Progenitor cell of endocrine pancreas (in vitro differentiated cells): ENCODE measurements at regions not wholly inside any gene's neighbourhood (a gene's known extent, or its start where the extent isn't known, plus 50 kb on each side); places are given as distances from the start of the nearest gene placed in this dataset.

Source experiments
- DNase-seq: peaks from one replicate; pipeline ENCODE4 v3.0.0; 2021; ENCODE audit warnings: low spot score; ENCODE audit not compliant: unreplicated experiment
- H3K27ac Mint-ChIP-seq: 2 replicates; pipeline ENCODE4 v1.8.0; 2021; ENCODE audit warnings: mild to moderate bottlenecking, moderate library complexity, mixed read lengths
- H3K27me3 Mint-ChIP-seq: 2 replicates; pipeline ENCODE4 v1.8.0; 2021; ENCODE audit warnings: mixed read lengths
- H3K36me3 Mint-ChIP-seq: 2 replicates; pipeline ENCODE4 v1.8.0; 2022; ENCODE audit warnings: mixed read lengths; ENCODE audit not compliant: insufficient read depth
- H3K4me1 Mint-ChIP-seq: 2 replicates; pipeline ENCODE4 v1.8.0; 2021; ENCODE audit warnings: low read depth, mixed read lengths
- H3K4me3 Mint-ChIP-seq: 2 replicates; pipeline ENCODE4 v1.8.0; 2021; ENCODE audit warnings: low read depth, mild to moderate bottlenecking, moderate library complexity, mixed read lengths
- H3K9me3 Mint-ChIP-seq: 2 replicates; pipeline ENCODE4 v1.8.0; 2021; ENCODE audit warnings: low read depth, mixed read lengths
- TF ChIP-seq, protein P1 (sequence below): fragments of 200-600 bp; sonication (generic); IDR thresholded peaks from one replicate; pipeline ENCODE4 v1.5.0; 2021; ENCODE audit warnings: antibody characterized with exemption, mild to moderate bottlenecking; ENCODE audit not compliant: unreplicated experiment

DNA sequence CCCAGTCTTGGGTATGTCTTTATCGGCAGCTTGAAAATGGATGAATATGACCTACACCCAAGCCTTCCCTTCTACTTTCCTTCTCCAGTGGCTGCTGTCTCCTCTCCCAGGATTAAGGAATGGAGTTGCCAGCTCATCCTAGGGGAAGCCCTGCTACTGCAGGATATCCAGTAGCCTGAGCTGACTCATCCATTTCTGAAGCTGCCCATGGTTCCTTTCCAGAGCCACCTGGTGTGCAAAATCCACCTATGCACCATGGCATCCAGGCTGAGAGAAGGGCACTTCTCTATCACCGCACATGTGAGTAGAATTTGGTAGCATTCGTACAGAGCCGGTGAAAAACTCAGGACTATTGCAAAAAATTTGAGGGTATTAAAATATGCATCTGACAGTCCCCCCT is 290.8 kb downstream of the YTHDC2 start:
- Mint-ChIP-seq H3K4me1 (no peaks in the 10 kb centered on the region), H3K9me3 (no peaks in the 10 kb centered on the region), H3K27ac (no peak overlapping the region), H3K4me3 (no peak overlapping the region), H3K27me3 (peaks cover 4% of the 10 kb centered on the region), H3K36me3 (no peaks in the 10 kb centered on the region)
- TF ChIP-seq, protein P1, sequence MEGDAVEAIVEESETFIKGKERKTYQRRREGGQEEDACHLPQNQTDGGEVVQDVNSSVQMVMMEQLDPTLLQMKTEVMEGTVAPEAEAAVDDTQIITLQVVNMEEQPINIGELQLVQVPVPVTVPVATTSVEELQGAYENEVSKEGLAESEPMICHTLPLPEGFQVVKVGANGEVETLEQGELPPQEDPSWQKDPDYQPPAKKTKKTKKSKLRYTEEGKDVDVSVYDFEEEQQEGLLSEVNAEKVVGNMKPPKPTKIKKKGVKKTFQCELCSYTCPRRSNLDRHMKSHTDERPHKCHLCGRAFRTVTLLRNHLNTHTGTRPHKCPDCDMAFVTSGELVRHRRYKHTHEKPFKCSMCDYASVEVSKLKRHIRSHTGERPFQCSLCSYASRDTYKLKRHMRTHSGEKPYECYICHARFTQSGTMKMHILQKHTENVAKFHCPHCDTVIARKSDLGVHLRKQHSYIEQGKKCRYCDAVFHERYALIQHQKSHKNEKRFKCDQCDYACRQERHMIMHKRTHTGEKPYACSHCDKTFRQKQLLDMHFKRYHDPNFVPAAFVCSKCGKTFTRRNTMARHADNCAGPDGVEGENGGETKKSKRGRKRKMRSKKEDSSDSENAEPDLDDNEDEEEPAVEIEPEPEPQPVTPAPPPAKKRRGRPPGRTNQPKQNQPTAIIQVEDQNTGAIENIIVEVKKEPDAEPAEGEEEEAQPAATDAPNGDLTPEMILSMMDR: no peak
- no peak for DNase-seq

DNA sequence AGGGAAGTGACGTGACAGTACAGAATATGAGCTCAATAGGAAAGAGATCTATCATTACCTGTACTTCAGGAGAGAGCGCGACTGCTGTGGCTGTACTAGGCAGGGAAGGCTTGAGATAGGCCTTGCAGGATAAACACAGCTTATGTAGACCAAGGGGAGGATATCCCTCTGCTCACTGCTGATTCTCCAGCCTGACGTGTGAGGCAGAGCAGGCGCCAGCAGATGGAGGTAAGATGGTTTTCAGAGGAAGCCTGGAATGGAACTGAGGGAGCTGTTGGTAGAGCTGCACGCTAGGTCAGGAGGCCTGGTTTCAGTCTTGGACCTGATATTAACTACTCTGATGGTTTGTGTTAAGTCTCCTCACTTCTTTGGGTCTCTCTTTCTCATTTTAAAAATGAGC is 291.4 kb downstream of the YTHDC2 start:
- DNase-seq: no peak

DNA sequence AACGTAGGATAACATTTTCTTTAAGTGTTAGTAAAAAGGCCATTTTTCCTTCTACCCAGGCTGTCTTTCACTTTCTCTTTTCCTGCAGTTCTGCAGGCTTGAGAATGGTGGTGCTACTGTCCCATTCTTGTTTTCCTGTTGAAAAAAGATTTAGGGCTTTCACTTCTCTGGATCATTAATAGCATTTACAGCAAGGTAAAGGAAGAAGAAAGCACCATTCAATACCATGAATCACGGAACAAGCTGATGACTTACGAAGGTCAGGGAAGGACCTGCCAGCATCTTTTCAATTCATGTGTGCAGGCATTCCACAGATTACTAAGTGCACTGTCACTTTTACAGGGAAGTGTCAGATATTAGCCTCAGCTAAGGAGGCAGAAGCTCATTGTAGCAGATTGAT is 292.8 kb downstream of the YTHDC2 start:
- no peaks in the 10 kb centered on the region for H3K4me1 Mint-ChIP-seq
- H3K9me3 Mint-ChIP-seq: no peaks in the 10 kb centered on the region
- no peak overlapping the region for H3K27ac Mint-ChIP-seq
- peaks cover 7% of the 10 kb centered on the region for H3K27me3 Mint-ChIP-seq
- H3K4me3 Mint-ChIP-seq: no peak overlapping the region
- no peaks in the 10 kb centered on the region for H3K36me3 Mint-ChIP-seq
- DNase-seq: no peak
- TF ChIP-seq, protein P1: peak; percentile 69

More for the DNA sequence above, 291.4 kb downstream of the YTHDC2 start:
- Mint-ChIP-seq H3K27me3 (peaks cover 7% of the 10 kb centered on the region), H3K4me3 (no peak overlapping the region), H3K4me1 (no peaks in the 10 kb centered on the region), H3K9me3 (no peaks in the 10 kb centered on the region), H3K36me3 (no peaks in the 10 kb centered on the region), H3K27ac (no peak overlapping the region)
- TF ChIP-seq, protein P1: no peak

DNA sequence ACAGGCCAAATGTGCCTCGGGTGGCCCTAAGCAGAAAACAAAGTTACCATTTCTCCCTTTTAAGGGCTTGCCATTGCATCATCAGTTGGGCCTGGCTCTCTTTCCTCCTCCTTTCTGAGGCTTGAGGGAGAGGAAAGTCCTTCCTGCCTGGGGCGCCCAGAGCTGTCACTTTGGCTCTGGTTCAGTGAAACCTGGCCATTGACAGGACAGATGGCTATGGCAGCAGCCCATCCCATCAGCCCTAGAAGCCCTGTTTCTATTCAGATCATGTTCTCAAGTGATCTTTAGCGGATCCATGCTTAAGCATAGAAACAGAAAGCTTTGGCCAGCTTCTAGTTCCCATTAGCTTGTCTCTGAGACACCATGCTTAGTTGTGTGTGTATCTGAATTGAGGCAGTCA is 293.4 kb downstream of the YTHDC2 start:
- no peak for DNase-seq
- H3K4me1 Mint-ChIP-seq: no peaks in the 10 kb centered on the region
- H3K4me3 Mint-ChIP-seq: no peak overlapping the region
- H3K27ac Mint-ChIP-seq: no peak overlapping the region
- no peaks in the 10 kb centered on the region for H3K36me3 Mint-ChIP-seq
- H3K27me3 Mint-ChIP-seq: peaks cover 7% of the 10 kb centered on the region
- TF ChIP-seq, protein P1: no peak
- H3K9me3 Mint-ChIP-seq: no peaks in the 10 kb centered on the region

DNA sequence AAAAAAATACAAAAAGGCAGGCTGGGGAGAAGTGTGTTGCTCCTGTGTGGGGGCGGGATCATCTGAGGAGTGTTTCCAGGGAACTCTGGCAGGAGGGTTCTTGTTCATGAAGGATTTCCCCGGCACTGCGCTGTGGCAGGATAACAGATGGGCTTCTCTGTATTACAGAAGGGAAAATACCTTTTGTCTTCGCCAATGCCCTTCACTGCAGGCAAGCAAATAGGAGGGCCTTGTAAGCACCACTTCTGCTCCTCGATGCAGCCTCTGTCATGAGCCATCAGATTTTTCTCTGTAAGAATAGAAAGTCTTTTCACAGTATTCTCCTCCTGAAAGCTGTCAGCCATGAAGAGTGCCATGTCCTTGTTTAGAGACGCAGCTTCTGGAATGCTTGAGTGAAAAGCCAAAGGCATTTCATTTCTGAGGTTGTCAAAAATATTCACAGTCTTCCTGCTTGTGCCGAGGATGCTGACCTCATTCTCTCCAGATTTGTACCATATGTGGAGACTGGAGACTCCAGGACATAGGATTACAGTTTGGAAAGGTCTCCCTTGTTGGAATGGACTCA is 294.0 kb downstream of the YTHDC2 start:
- Mint-ChIP-seq H3K27me3 (peaks cover 7% of the 10 kb centered on the region), H3K9me3 (no peaks in the 10 kb centered on the region), H3K27ac (no peak overlapping the region), H3K4me1 (no peaks in the 10 kb centered on the region), H3K36me3 (no peaks in the 10 kb centered on the region), H3K4me3 (no peak overlapping the region)
- TF ChIP-seq, protein P1: no peak
- no peak for DNase-seq
